GM23248 (cell line): ENCODE measurements at regions not wholly inside any gene's neighbourhood (a gene's known extent, or its start where the extent isn't known, plus 50 kb on each side); places are given as distances from the start of the nearest gene placed in this dataset.
"Not testable (repeated sequence)": the region's sequence is repeated elsewhere in the genome, so short reads cannot be mapped to it uniquely, and the experiment has no call there.

ENCODE experiments used
- DNase-seq: peaks from one replicate; pipeline ENCODE4 v3.0.0-alpha.2; 2015
- H2AFZ ChIP-seq: fragments of 200-600 bp; sonication (generic); 2 replicates; pipeline ENCODE4 v1.6.1; 2016; ENCODE audit warnings: antibody characterized with exemption
- H3F3A ChIP-seq: fragments of 200-600 bp; sonication (generic); 2 replicates; pipeline ENCODE4 v1.6.1; 2016; ENCODE audit warnings: mild to moderate bottlenecking, antibody characterized with exemption, mixed run types; ENCODE audit not compliant: insufficient read depth
- H3K27ac ChIP-seq: fragments of 200-600 bp; sonication (generic); 2 replicates; pipeline ENCODE4 v1.5.1; 2016; ENCODE audit warnings: mild to moderate bottlenecking
- H3K27me3 ChIP-seq: fragments of 200-600 bp; sonication (generic); replicated peaks from 2 replicates; pipeline ENCODE4 v1.6.1; 2016; ENCODE audit warnings: mild to moderate bottlenecking; ENCODE audit not compliant: insufficient read depth
- H3K36me3 ChIP-seq: fragments of 200-600 bp; sonication (generic); 2 replicates; pipeline ENCODE4 v1.6.1; 2016; ENCODE audit warnings: low read depth, mild to moderate bottlenecking
- H3K4me1 ChIP-seq: fragments of 200-600 bp; sonication (generic); 2 replicates; pipeline ENCODE4 v1.6.1; 2016; ENCODE audit warnings: mild to moderate bottlenecking; ENCODE audit not compliant: insufficient read depth
- H3K4me2 ChIP-seq: fragments of 200-600 bp; sonication (generic); one replicate; pipeline ENCODE4 v1.6.1; 2016; ENCODE audit warnings: mild to moderate bottlenecking; ENCODE audit not compliant: unreplicated experiment
- H3K4me3 ChIP-seq: fragments of 200-600 bp; sonication (generic); 2 replicates; pipeline ENCODE4 v1.5.1; 2016; ENCODE audit warnings: mild to moderate bottlenecking
- H3K79me2 ChIP-seq: fragments of 200-600 bp; sonication (generic); 2 replicates; pipeline ENCODE4 v1.6.1; 2016; ENCODE audit warnings: mild to moderate bottlenecking; ENCODE audit not compliant: insufficient read depth
- H3K9ac ChIP-seq: fragments of 200-600 bp; sonication (generic); 2 replicates; pipeline ENCODE4 v1.6.1; 2016; ENCODE audit warnings: mild to moderate bottlenecking
- H3K9me2 ChIP-seq: fragments of 200-600 bp; sonication (generic); 2 replicates; pipeline ENCODE4 v1.6.1; 2016; ENCODE audit warnings: mixed run types, mild to moderate bottlenecking, moderate library complexity; ENCODE audit not compliant: insufficient read depth
- H3K9me3 ChIP-seq: fragments of 200-600 bp; sonication (generic); one replicate; pipeline ENCODE4 v1.6.1; 2017; ENCODE audit warnings: low read depth
- H4K20me1 ChIP-seq: fragments of 200-600 bp; sonication (generic); 2 replicates; pipeline ENCODE4 v1.6.0; 2016; ENCODE audit not compliant: insufficient read depth
- EZH2 ChIP-seq: fragments of 200-600 bp; sonication (generic); IDR thresholded peaks from 2 replicates; pipeline ENCODE4 v1.6.1; 2018; ENCODE audit warnings: antibody characterized with exemption, mild to moderate bottlenecking; ENCODE audit not compliant: insufficient read depth, poor library complexity, severe bottlenecking
- EZH2phosphoT487 ChIP-seq: fragments of 200-600 bp; sonication (generic); IDR thresholded peaks from 2 replicates; pipeline ENCODE4 v1.6.1; 2018; ENCODE audit warnings: antibody characterized with exemption, moderate library complexity, mild to moderate bottlenecking, low read depth; ENCODE audit not compliant: insufficient read depth
- WGBS, 2 experiments: methylation state at CpG; one replicate each; pipeline ENCODE4 v1.1.6; 2015 to 2017; ENCODE audit warnings: low lambda C conversion rate in 2 of 2, low coverage in 1 of 2; ENCODE audit errors: missing lambda C conversion rate in 2 of 2; 5-methylcytosine and 5-hydroxymethylcytosine counted together
- in situ Hi-C: fragments of 300-500 bp; cut with MboI; formaldehyde crosslinking; loops from 2 replicates; pipeline ENCODE4 v1.15.0; 2020

GRCh38 chr14:71400871-71401321, 493.6 kb downstream of the PCNX1 start:
- H3F3A ChIP-seq = no peaks in the 10 kb centered on the region; the same call in 1 of the 2 replicates
- 0 out of 2 replicates have a peak overlapping the region, but pooled peaks have one; percentile 6 for H3K27ac ChIP-seq
- peak overlapping the region; percentile 17 for H3K9ac ChIP-seq
- WGBS, 2 experiments = 40 to 44% methylated on average over 3 of the region's 3 CpGs
- H3K9me3 ChIP-seq = no peaks in the 10 kb centered on the region
- H3K4me2 ChIP-seq = peak overlapping the region; percentile 29
- no peaks in the 10 kb centered on the region for H3K9me2 ChIP-seq
- in situ Hi-C loops = no loop called here
- no peaks in the 10 kb centered on the region for H3K27me3 ChIP-seq
- TF ChIP-seq EZH2 (no peak), EZH2phosphoT487 (no peak)
- H3K79me2 ChIP-seq = peaks cover 98% of the 10 kb centered on the region
- no peak overlapping the region for H3K4me3 ChIP-seq
- H4K20me1 ChIP-seq = no peaks in the 10 kb centered on the region
- H2AFZ ChIP-seq = no peak overlapping the region; the same call in 1 of the 2 replicates
- H3K4me1 ChIP-seq = peaks cover 30% of the 10 kb centered on the region
- peak; percentile 38 for DNase-seq
- H3K36me3 ChIP-seq = no peaks in the 10 kb centered on the region

GRCh38 chr14:71402415-71402814, 495.2 kb downstream of the PCNX1 start:
- H3K36me3 ChIP-seq, H3K9me2 ChIP-seq, H3K27ac ChIP-seq, H3F3A ChIP-seq, H4K20me1 ChIP-seq, H3K4me3 ChIP-seq, H3K9me3 ChIP-seq, H3K27me3 ChIP-seq, H3K9ac ChIP-seq, in situ Hi-C loops, H2AFZ ChIP-seq: not testable (repeated sequence)
- DNase-seq = peak; percentile 62
- Histone ChIP-seq H3K4me2 (peak overlapping the region; percentile 1), H3K79me2 (peaks cover 98% of the 10 kb centered on the region), H3K4me1 (peaks cover 28% of the 10 kb centered on the region)
- WGBS, 2 experiments = 72% methylated on average over 3 of the region's 3 CpGs

GRCh38 chr14:71403656-71404055, 496.4 kb downstream of the PCNX1 start:
- no peaks in the 10 kb centered on the region for H4K20me1 ChIP-seq

GRCh38 chr14:71405676-71406075, 498.4 kb downstream of the PCNX1 start:
- Histone ChIP-seq H3K36me3 (no peaks in the 10 kb centered on the region), H3F3A (no peaks in the 10 kb centered on the region; the same call in none of the 2 replicates), H3K9ac (no peak overlapping the region), H3K79me2 (peaks cover 98% of the 10 kb centered on the region), H3K4me2 (no peak overlapping the region), H3K4me1 (peaks cover 26% of the 10 kb centered on the region), H2AFZ (no peak overlapping the region), H3K9me3 (no peaks in the 10 kb centered on the region), H3K4me3 (no peak overlapping the region), H3K27ac (no peak overlapping the region), H3K9me2 (no peaks in the 10 kb centered on the region), H3K27me3 (no peaks in the 10 kb centered on the region), H4K20me1 (no peaks in the 10 kb centered on the region)
- in situ Hi-C loops = no loop called here
- no peak for TF ChIP-seq EZH2phosphoT487
- TF ChIP-seq EZH2 = no peak
- WGBS, 2 experiments = 97 to 100% methylated on average over 4 of the region's 4 CpGs
- no peak for DNase-seq

More at GRCh38 chr14:71403656-71404055, 496.4 kb downstream of the PCNX1 start:
- no peak overlapping the region for H3K4me2 ChIP-seq
- H3K4me1 ChIP-seq = peaks cover 26% of the 10 kb centered on the region
- peaks cover 98% of the 10 kb centered on the region for H3K79me2 ChIP-seq
- H3K36me3 ChIP-seq = no peaks in the 10 kb centered on the region
- no peaks in the 10 kb centered on the region; the same call in 1 of the 2 replicates for H3F3A ChIP-seq
- no peak for TF ChIP-seq EZH2
- no peak for TF ChIP-seq EZH2phosphoT487
- H3K27ac ChIP-seq = no peak overlapping the region
- in situ Hi-C loops = no loop called here
- H3K9me3 ChIP-seq = no peaks in the 10 kb centered on the region
- no peak overlapping the region for H2AFZ ChIP-seq
- H3K27me3 ChIP-seq = no peaks in the 10 kb centered on the region
- DNase-seq = peak; percentile 33
- no peak overlapping the region for H3K4me3 ChIP-seq
- no peak overlapping the region for H3K9ac ChIP-seq
- H3K9me2 ChIP-seq = no peaks in the 10 kb centered on the region
